ENCODE measurements at regions not wholly inside any gene's neighbourhood (a gene's known extent, or its start where the extent isn't known, plus 50 kb on each side); places are given as distances from the start of the nearest gene placed in this dataset.

DNA sequence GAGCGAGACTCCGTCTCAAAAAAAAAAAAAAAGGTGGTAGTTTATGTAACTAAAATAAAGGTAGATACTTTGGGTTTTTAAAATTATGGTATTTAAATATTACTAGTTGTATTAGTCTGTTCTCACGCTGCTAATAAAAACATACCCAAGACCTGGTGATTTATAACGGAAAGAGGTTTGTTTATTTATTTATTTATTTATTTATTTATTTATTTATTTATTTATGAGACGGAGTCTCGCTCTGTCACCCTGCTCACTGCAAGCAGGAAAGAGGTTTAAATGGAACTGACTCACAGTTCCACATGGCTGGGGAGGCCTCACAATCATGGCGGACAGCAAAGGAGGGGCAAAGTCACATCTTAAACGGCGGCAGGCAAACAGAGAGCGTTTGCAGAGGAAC is 196.0 kb downstream of the CALCRL start:
- no peak overlapping the region for H3K4me3 ChIP-seq (ENCODE audit: insufficient read depth, low read length)
- DNase-seq (ENCODE audit: insufficient read length, low spot score, missing footprints), result no peak
- no peaks in the 10 kb centered on the region for H3K79me2 ChIP-seq (ENCODE audit: insufficient read depth, low read length)
- H3K27me3 ChIP-seq (ENCODE audit: insufficient read depth, low read length), result no peaks in the 10 kb centered on the region
- H2AFZ ChIP-seq (ENCODE audit: low read length), result no peak overlapping the region
- TF ChIP-seq, protein P1, sequence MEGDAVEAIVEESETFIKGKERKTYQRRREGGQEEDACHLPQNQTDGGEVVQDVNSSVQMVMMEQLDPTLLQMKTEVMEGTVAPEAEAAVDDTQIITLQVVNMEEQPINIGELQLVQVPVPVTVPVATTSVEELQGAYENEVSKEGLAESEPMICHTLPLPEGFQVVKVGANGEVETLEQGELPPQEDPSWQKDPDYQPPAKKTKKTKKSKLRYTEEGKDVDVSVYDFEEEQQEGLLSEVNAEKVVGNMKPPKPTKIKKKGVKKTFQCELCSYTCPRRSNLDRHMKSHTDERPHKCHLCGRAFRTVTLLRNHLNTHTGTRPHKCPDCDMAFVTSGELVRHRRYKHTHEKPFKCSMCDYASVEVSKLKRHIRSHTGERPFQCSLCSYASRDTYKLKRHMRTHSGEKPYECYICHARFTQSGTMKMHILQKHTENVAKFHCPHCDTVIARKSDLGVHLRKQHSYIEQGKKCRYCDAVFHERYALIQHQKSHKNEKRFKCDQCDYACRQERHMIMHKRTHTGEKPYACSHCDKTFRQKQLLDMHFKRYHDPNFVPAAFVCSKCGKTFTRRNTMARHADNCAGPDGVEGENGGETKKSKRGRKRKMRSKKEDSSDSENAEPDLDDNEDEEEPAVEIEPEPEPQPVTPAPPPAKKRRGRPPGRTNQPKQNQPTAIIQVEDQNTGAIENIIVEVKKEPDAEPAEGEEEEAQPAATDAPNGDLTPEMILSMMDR (IDR thresholded peaks at IDR 0.05; ENCODE audit: extremely low read depth, low read depth, low read length), result no peak
- H3K27ac ChIP-seq (ENCODE audit: low read depth, low read length), result no peak overlapping the region
- H3K4me2 ChIP-seq (ENCODE audit: insufficient read depth, low read length), result no peak overlapping the region
- H3K9me3 ChIP-seq (ENCODE audit: low read depth, low read length), result no peaks in the 10 kb centered on the region
- no peaks in the 10 kb centered on the region for H4K20me1 ChIP-seq (ENCODE audit: insufficient read depth, low read length)
- H3K36me3 ChIP-seq (ENCODE audit: insufficient read depth, low read length), result no peaks in the 10 kb centered on the region
- H3K4me1 ChIP-seq (ENCODE audit: insufficient read depth, low read length), result no peaks in the 10 kb centered on the region

GRCh38 chr2:187250137-187250536 is 197.9 kb downstream of the CALCRL start:
- Histone ChIP-seq H3K9me3 (ENCODE audit: low read depth, low read length) (no peaks in the 10 kb centered on the region), H3K36me3 (ENCODE audit: insufficient read depth, low read length) (no peaks in the 10 kb centered on the region), H4K20me1 (ENCODE audit: insufficient read depth, low read length) (no peaks in the 10 kb centered on the region), H2AFZ (ENCODE audit: low read length) (no peak overlapping the region), H3K27me3 (ENCODE audit: insufficient read depth, low read length) (no peaks in the 10 kb centered on the region), H3K27ac (ENCODE audit: low read depth, low read length) (no peak overlapping the region), H3K4me3 (ENCODE audit: insufficient read depth, low read length) (no peak overlapping the region), H3K4me2 (ENCODE audit: insufficient read depth, low read length) (no peak overlapping the region), H3K4me1 (ENCODE audit: insufficient read depth, low read length) (no peaks in the 10 kb centered on the region), H3K79me2 (ENCODE audit: insufficient read depth, low read length) (no peaks in the 10 kb centered on the region)
- TF ChIP-seq, protein P1 (IDR thresholded peaks at IDR 0.05; ENCODE audit: extremely low read depth, low read depth, low read length), result no peak
- DNase-seq (ENCODE audit: insufficient read length, low spot score, missing footprints), result no peak

- Histone ChIP-seq H3K4me2 (ENCODE audit: insufficient read depth, low read length) (no peak overlapping the region), H3K4me3 (ENCODE audit: insufficient read depth, low read length) (no peak overlapping the region), H3K36me3 (ENCODE audit: insufficient read depth, low read length) (no peaks in the 10 kb centered on the region), H3K27me3 (ENCODE audit: insufficient read depth, low read length) (no peaks in the 10 kb centered on the region), H4K20me1 (ENCODE audit: insufficient read depth, low read length) (no peaks in the 10 kb centered on the region), H2AFZ (ENCODE audit: low read length) (no peak overlapping the region), H3K79me2 (ENCODE audit: insufficient read depth, low read length) (no peaks in the 10 kb centered on the region), H3K27ac (ENCODE audit: low read depth, low read length) (no peak overlapping the region), H3K4me1 (ENCODE audit: insufficient read depth, low read length) (no peaks in the 10 kb centered on the region), H3K9me3 (ENCODE audit: low read depth, low read length) (no peaks in the 10 kb centered on the region)
- no peak for DNase-seq (ENCODE audit: insufficient read length, low spot score, missing footprints)
- TF ChIP-seq, protein P1 (IDR thresholded peaks at IDR 0.05; ENCODE audit: extremely low read depth, low read depth, low read length), result no peak
Measured at GRCh38 chr2:187233811-187234210, 214.2 kb downstream of the CALCRL start.

- Histone ChIP-seq H3K27ac (ENCODE audit: low read depth, low read length) (no peak overlapping the region), H4K20me1 (ENCODE audit: insufficient read depth, low read length) (no peaks in the 10 kb centered on the region), H3K4me1 (ENCODE audit: insufficient read depth, low read length) (no peaks in the 10 kb centered on the region), H3K79me2 (ENCODE audit: insufficient read depth, low read length) (no peaks in the 10 kb centered on the region), H2AFZ (ENCODE audit: low read length) (no peak overlapping the region), H3K27me3 (ENCODE audit: insufficient read depth, low read length) (no peaks in the 10 kb centered on the region), H3K4me3 (ENCODE audit: insufficient read depth, low read length) (no peak overlapping the region), H3K4me2 (ENCODE audit: insufficient read depth, low read length) (no peak overlapping the region), H3K36me3 (ENCODE audit: insufficient read depth, low read length) (no peaks in the 10 kb centered on the region), H3K9me3 (ENCODE audit: low read depth, low read length) (no peaks in the 10 kb centered on the region)
- no peak for DNase-seq (ENCODE audit: insufficient read length, low spot score, missing footprints)
- TF ChIP-seq, protein P1 (IDR thresholded peaks at IDR 0.05; ENCODE audit: extremely low read depth, low read depth, low read length), result no peak
Measured at GRCh38 chr2:187232749-187233148, 215.3 kb downstream of the CALCRL start.
